ENCODE measurements at regions not wholly inside any gene's neighbourhood (a gene's known extent, or its start where the extent isn't known, plus 50 kb on each side); places are given as distances from the start of the nearest gene placed in this dataset.

GRCh38 chr17:79214459-79214858, 139.8 kb downstream of the ENGASE start:
- no peaks in the 10 kb centered on the region for H3K36me3 ChIP-seq (ENCODE audit: control insufficient read depth in 1 of 2, insufficient read depth in 2 of 2, low read length in 2 of 2)
- H3K9me3 ChIP-seq (ENCODE audit: control insufficient read depth in 1 of 2, insufficient read depth in 1 of 2, low read depth in 1 of 2, low read length in 2 of 2): no peaks in the 10 kb centered on the region
- no peaks in the 10 kb centered on the region for H3K4me1 ChIP-seq (ENCODE audit: control insufficient read depth in 1 of 2, insufficient read depth in 2 of 2, low read length in 2 of 2)
- no peak overlapping the region for H3K27ac ChIP-seq (ENCODE audit: low read depth, low read length)
- no peak overlapping the region for H2AFZ ChIP-seq (ENCODE audit: low read depth, low read length, poor library complexity, severe bottlenecking)
- DNase-seq (ENCODE audit: low read depth, low spot score) (no peak), ATAC-seq (no peak)
- ChIA-PET CTCF (no interaction called here), POLR2A (no interaction called here), RAD21 (ENCODE audit: low non-redundant PET in 1 of 2, low total read pairs in 2 of 2, uncharacterized antibody in 2 of 2, unreplicated experiment in 2 of 2) (no interaction called here)
- no peak overlapping the region for H3K4me2 ChIP-seq (ENCODE audit: low read length)
- no peaks in the 10 kb centered on the region for H4K20me1 ChIP-seq (ENCODE audit: insufficient read depth)
- no peak overlapping the region for H3K9ac ChIP-seq (ENCODE audit: low read length)
- H3K27me3 ChIP-seq (ENCODE audit: insufficient read depth, low read length): peaks cover 56% of the 10 kb centered on the region
- no peak for TF ChIP-seq POLR2AphosphoS5 (IDR thresholded peaks at IDR 0.05; ENCODE audit: low read depth, low read length)
- TF ChIP-seq ZBTB33 (IDR thresholded peaks at IDR 0.05; ENCODE audit: extremely low read depth, insufficient replicate concordance, low read length): no peak
- no peak for TF ChIP-seq ZNF274 (IDR thresholded peaks at IDR 0.05; ENCODE audit: low read depth, low read length)
- no peak for TF ChIP-seq EZH2phosphoT487 (IDR thresholded peaks at IDR 0.05; ENCODE audit: borderline replicate concordance)
- TF ChIP-seq ZFX (IDR thresholded peaks at IDR 0.05): no peak
- no peak for TF ChIP-seq ELF1 (IDR thresholded peaks at IDR 0.05; ENCODE audit: borderline replicate concordance, low read depth)
- no peak for TF ChIP-seq EZH2 (IDR thresholded peaks at IDR 0.05)
- no peak for TF ChIP-seq EGR1 (IDR thresholded peaks at IDR 0.05; ENCODE audit: low read depth)
- no peak for TF ChIP-seq CBX3 (IDR thresholded peaks at IDR 0.05; ENCODE audit: low read depth)
- no peak for TF ChIP-seq SP1 (IDR thresholded peaks at IDR 0.05; ENCODE audit: low read depth)
- TF ChIP-seq, protein P1, sequence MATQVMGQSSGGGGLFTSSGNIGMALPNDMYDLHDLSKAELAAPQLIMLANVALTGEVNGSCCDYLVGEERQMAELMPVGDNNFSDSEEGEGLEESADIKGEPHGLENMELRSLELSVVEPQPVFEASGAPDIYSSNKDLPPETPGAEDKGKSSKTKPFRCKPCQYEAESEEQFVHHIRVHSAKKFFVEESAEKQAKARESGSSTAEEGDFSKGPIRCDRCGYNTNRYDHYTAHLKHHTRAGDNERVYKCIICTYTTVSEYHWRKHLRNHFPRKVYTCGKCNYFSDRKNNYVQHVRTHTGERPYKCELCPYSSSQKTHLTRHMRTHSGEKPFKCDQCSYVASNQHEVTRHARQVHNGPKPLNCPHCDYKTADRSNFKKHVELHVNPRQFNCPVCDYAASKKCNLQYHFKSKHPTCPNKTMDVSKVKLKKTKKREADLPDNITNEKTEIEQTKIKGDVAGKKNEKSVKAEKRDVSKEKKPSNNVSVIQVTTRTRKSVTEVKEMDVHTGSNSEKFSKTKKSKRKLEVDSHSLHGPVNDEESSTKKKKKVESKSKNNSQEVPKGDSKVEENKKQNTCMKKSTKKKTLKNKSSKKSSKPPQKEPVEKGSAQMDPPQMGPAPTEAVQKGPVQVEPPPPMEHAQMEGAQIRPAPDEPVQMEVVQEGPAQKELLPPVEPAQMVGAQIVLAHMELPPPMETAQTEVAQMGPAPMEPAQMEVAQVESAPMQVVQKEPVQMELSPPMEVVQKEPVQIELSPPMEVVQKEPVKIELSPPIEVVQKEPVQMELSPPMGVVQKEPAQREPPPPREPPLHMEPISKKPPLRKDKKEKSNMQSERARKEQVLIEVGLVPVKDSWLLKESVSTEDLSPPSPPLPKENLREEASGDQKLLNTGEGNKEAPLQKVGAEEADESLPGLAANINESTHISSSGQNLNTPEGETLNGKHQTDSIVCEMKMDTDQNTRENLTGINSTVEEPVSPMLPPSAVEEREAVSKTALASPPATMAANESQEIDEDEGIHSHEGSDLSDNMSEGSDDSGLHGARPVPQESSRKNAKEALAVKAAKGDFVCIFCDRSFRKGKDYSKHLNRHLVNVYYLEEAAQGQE (IDR thresholded peaks at IDR 0.05; ENCODE audit: low read depth): no peak
- no peak for TF ChIP-seq TCF7L2 (IDR thresholded peaks at IDR 0.05; ENCODE audit: borderline replicate concordance, extremely low read depth, insufficient read depth, insufficient read length)
- TF ChIP-seq, protein P2, sequence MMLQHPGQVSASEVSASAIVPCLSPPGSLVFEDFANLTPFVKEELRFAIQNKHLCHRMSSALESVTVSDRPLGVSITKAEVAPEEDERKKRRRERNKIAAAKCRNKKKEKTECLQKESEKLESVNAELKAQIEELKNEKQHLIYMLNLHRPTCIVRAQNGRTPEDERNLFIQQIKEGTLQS (IDR thresholded peaks at IDR 0.05): no peak
- no peak for TF ChIP-seq YY1 (IDR thresholded peaks at IDR 0.05; ENCODE audit: extremely low read depth, insufficient replicate concordance, low read depth, low read length)
- TF ChIP-seq JUND (IDR thresholded peaks at IDR 0.05): no peak
- TF ChIP-seq SRF (IDR thresholded peaks at IDR 0.05; ENCODE audit: low read depth): no peak
- TF ChIP-seq RAD21 (IDR thresholded peaks at IDR 0.05; ENCODE audit: low read depth): no peak
- intact Hi-C loops (cut with micrococcal nuclease): no loop called here
- no peak overlapping the region for H3K4me3 ChIP-seq (replicated peaks in 1 of 2; ENCODE audit: low read depth in 1 of 2, low read length in 2 of 2)
- H3K9me2 ChIP-seq (ENCODE audit: insufficient read depth): no peaks in the 10 kb centered on the region
- no TSS peak for BruUV-seq (replicated peaks)
- no peaks in the 10 kb centered on the region for H3K79me2 ChIP-seq (ENCODE audit: insufficient read depth, low read length)
